Lung microvascular endothelial cell (primary cell): ENCODE measurements at regions not wholly inside any gene's neighbourhood (a gene's known extent, or its start where the extent isn't known, plus 50 kb on each side); places are given as distances from the start of the nearest gene placed in this dataset.
"Not testable (repeated sequence)": the region's sequence is repeated elsewhere in the genome, so short reads cannot be mapped to it uniquely, and the experiment has no call there.

ENCODE experiments used
- DNase-seq, 2 donors: peaks; one replicate each; pipeline versions ENCODE4 v3.0.0 to v3.0.0-alpha.2; 2010; ENCODE audit warnings: low read depth in 2 of 2

DNA sequence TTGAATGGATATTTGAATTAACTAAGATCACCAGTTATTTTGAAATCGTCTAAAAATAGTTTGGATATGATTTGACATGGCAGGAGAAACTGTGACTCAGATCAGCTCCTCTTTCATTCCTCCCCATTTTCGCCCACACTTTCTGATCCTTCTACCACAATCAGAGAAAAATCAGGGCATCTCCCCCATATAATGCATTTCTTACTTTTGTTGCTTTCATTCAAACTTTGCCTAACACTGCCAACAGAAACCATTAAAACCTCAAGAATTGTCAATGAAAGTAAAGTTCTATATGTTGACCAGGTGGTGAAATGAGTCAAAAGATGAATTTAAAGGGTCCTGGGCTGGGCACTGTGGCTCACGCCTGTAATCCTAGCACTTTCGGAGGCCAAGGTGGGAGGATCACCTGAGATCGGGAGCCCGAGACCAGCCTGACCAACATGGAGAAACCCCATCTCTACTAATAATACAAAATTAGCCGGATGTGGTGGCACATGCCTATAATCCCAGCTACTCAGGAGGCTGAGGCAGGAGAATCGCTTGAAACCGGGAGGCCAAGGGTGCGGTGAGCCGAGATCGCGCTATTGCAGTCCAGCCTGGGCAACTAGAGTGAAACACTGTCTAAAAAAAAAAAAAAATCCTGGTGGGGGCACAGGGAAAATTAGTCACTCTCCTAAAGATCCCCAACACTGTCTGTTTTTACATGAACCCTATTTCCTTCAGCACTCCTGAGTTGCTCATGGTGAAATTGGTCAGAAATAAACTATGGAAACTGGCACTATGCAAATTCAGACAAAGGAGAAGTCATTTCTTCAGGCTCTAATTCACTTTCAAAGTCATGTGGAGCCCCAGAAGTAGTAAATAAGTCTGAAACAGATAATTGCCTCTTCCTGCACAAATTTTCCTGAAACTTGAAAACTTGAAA, 122.8 kb upstream of the NOCT start:
- no peak for DNase-seq

DNA sequence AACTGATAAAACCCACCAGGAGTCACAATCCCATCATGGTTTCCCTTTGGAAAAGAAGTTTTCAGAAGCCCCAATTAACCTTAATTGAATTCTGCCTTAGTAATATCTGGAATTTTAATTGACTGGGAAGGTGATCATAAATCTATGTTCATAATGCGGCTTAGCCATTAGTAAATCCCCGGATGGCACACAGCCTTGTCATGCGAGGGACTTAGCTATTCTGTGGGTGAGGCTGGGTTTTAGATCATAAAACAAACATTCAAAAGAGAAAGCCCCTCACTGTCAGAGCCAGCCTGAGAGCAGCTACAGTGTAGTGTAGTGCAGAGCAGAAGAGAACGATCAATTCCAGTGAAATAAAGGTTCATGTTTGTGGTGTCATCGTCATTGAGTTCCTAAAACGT, 124.0 kb upstream of the NOCT start:
- DNase-seq: peak in 1 of 2 donors; percentile 48

DNA sequence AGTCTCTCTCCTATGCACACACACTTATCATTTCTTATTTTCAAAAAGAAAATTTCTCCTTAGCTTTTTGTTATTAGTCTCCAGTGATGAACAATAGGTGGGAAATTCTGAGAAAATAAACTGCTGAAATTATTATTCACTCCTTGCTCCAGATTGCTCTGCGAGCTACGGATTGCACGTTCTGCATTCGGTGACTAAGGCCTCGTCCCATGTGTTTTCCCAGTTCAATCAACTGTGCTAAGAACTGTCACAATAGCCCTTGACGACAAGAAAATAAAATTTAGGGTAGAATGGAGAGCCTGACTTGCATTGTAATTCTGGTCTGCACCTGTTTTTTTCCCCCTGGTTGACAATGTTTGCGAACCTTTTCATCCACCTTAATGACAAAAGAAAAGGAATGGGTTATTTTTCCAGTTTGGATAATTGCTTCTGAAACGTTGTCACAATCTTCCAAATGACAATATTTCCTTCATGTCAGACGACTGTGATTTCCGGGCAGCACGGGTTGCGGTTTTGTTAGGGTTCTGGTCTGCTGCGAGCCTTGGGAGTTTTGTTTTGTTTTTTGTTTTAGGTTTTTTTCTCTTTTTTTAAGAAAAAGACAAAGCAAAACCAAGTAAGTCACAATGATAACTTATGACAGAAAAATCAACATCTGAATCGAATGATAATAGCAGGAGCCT, 124.5 kb upstream of the NOCT start:
- peak in 1 of 2 donors; percentile 42 for DNase-seq

GRCh38 chr4:138889216-138889615, 126.4 kb upstream of the NOCT start:
- no peak for DNase-seq

DNA sequence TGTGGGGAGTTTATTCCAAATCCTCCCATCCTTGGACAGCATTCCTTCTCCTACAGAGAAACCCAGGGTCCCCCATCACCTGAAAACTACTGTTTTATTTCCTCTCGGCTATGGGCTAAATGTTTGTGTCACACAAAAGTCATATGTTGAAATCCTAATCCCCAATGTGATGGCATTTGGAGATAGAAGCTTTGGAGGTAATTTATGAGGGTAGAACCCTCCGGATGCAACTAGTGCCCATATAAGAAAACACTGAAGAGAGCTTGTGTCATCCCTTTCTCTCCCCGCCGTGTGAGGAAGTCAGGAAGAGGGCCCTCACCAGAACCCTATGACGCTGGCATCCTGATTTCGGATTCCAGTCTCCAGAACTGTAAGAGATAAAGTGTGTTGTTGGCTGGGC, 127.8 kb upstream of the NOCT start:
- DNase-seq: no peak

DNA sequence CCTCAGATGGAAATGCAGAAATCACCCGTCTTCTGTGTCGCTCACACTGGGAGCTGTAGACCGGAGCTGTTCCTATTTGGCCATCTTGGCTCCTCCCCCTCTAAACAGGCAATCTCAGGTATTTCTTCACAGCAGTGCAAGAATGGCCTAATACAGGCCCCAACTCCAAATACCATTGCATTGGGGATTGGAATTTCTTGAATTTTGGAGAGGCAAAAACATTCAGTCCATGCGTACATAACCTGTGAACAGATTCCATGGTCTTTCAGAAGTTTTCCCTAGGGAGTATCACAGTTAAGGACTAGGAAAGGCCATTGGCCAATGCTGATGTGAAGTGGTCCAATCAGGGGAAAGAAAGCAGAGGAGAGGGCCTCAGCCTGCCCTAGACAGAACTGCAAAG, 128.2 kb upstream of the NOCT start:
- no peak for DNase-seq

- DNase-seq: no peak
Observed at GRCh38 chr4:138879757-138880156, 135.8 kb upstream of the NOCT start.

DNA sequence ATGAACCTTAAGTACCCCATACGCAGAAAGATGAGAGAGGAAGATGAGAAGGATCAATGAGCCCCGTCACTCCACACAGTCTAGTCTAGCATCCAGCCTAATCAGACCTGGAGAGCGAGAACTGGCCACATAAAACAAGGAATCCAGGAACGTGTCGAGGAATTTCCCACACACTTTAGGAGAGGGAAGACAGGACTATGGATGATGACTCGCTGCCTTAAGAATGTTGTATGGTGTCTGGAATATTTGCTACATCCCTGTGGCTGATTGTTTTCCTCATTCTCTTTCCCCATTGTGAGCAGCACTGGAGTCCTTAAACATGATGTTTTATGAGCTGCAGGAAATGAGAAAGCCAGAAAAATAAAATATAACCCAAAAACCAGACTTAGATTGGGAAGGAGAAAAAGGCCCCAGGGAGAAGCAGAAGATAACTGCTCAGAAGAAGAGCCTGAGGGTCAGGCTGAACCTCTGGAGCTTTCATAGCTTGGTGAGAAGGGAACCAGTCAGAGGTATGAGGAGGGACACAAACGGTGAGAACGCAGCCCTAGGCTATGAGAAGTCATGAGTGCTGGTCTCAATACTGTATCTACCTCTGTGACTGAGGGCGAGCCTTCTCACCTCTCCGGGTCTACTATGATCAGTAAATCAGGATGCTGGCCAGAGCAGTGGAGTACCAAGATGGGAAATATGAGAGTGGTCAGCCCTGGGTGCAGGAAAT, 139.5 kb upstream of the NOCT start:
- DNase-seq: peak in 1 of 2 donors; percentile 63

DNA sequence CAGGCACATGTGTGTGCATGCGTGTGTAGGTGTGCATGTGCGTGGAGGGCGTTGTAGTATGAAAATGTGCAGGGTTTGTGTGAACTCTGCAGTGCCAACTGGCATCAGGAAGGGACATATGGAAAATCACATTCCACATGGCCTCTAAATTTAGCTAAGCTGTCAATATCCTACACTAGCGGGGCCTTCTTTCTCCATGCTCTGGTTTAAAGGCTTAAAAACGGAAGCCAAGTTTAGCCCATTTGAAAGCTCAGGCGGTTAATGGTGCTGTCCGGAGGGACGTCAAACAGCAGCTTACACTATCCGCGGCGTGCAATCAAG, 144.1 kb upstream of the NOCT start:
- peak in 1 of 2 donors; percentile 45 for DNase-seq

- DNase-seq: peak; percentile 72 to 77
Observed at GRCh38 chr4:138870737-138871554, 144.6 kb upstream of the NOCT start.

GRCh38 chr4:138869631-138870030, 145.9 kb upstream of the NOCT start:
- DNase-seq: no peak

GRCh38 chr4:138869165-138869564, 146.4 kb upstream of the NOCT start:
- DNase-seq: no peak

DNA sequence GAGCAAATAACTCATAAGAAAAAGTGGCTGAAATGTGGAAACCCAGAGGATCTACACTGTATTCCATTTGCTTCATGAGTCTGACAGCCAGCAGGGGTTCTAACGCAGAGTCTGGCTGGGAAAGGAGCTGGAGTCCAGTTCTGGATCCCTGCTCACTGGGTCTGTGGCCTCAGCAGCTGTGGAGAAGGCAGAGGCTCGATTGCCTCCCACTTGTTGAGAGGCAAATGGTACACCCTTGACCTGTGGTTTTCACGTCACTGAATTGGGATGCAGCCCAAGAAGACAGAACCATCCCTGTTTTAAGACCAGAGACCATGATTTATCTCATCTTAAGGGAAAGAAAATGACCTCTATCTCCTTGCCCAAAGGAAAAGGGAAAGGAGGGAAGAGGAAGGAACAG, 147.0 kb upstream of the NOCT start:
- DNase-seq: no peak

GRCh38 chr4:138867404-138867803, 148.2 kb upstream of the NOCT start:
- no peak for DNase-seq

GRCh38 chr4:138866314-138866713, 149.3 kb upstream of the NOCT start:
- no peak for DNase-seq

- no peak for DNase-seq
Observed at GRCh38 chr4:138865765-138866164, 149.8 kb upstream of the NOCT start.

- DNase-seq: no peak
Observed at GRCh38 chr4:138864961-138865720, 150.4 kb upstream of the NOCT start.

DNA sequence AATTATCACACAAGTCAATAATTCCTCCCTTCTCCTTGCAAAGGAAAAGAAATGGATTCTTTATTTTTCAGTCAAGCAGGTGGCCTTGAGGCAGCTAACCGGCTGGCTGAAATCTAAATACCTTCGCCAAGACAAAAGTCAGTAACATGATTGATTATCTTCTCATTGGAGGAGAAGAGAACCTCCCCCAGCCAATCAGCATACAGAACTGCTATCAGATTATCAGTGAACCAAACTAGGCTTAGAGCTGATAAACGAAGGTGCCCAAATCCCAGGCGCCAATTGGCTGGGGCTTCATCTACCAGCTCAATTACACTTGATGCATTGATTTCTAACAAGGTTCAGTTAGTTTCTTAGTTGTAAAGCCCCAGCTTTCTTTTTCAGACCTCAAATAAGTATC, 152.4 kb upstream of the NOCT start:
- no peak for DNase-seq

DNA sequence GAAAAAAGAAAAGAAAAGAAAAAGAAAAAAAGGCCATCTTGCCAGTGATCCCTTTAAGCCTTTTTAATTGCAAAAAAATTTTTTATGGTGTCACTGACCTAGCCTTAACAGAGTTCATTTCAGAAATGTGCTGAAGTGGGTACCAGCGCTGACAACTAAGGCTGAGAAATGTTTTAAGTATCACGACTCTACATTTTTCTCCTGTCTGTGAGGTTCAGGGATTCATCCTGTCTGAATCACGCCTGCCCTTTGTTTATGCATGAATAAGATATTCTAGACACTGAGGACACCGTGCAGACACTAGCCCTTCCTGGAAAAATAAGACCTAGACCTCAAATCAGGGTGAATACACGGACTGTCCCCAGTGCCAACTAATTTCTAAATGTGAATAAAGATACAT, 154.4 kb upstream of the NOCT start:
- peak in 1 of 2 donors; percentile 48 for DNase-seq

GRCh38 chr4:138860357-138860756, 155.2 kb upstream of the NOCT start:
- not testable (repeated sequence) for DNase-seq

DNA sequence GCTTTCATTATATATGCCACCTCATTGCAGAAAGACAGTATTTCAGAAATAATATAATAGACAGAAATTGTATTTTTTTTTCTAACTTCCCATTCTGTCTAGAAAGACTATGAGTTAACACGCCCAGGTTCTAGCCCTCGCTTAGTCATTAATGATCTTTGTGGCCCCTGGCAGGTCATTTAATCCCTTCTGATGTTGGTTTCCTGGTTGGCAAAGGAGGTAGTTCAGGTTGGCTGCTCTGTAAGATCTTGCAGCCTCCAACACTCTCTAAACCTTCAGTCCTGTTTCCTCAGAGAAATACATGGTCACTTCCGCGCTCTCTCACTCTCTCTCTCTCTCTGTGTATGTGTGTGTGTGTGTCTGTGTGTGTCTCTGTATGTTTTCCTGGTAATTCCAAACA, 156.3 kb upstream of the NOCT start:
- peak in 1 of 2 donors; percentile 11 for DNase-seq
